ENCODE measurements at regions not wholly inside any gene's neighbourhood (a gene's known extent, or its start where the extent isn't known, plus 50 kb on each side); places are given as distances from the start of the nearest gene placed in this dataset.

GRCh38 chr10:117927332-117927731, 119.4 kb downstream of the RAB11FIP2 start:
- no peak for DNase-seq (ENCODE audit: low read depth)
- no peak overlapping the region for H3K4me3 ChIP-seq (ENCODE audit: low read length)
- TF ChIP-seq CTCF (conservative IDR thresholded peaks at IDR 0.05; ENCODE audit: low read depth, low read length), result no peak

GRCh38 chr10:117927871-117928270, 118.9 kb downstream of the RAB11FIP2 start:
- H3K4me3 ChIP-seq (ENCODE audit: low read length), result no peak overlapping the region
- no peak for TF ChIP-seq CTCF (conservative IDR thresholded peaks at IDR 0.05; ENCODE audit: low read depth, low read length)
- no peak for DNase-seq (ENCODE audit: low read depth)

- DNase-seq (ENCODE audit: low read depth), result no peak
These were observed 118.5 kb downstream of the RAB11FIP2 start for GRCh38 chr10:117928281-117928680.

GRCh38 chr10:117928741-117929140, 118.0 kb downstream of the RAB11FIP2 start:
- DNase-seq (ENCODE audit: low read depth), result peak; percentile 51

More at GRCh38 chr10:117928281-117928680, 118.5 kb downstream of the RAB11FIP2 start:
- no peak overlapping the region for H3K4me3 ChIP-seq (ENCODE audit: low read length)
- no peak for TF ChIP-seq CTCF (conservative IDR thresholded peaks at IDR 0.05; ENCODE audit: low read depth, low read length)

GRCh38 chr10:117929327-117930067, 117.2 kb downstream of the RAB11FIP2 start:
- peak; percentile 24 for TF ChIP-seq CTCF (conservative IDR thresholded peaks at IDR 0.05; ENCODE audit: low read depth, low read length)
- H3K4me3 ChIP-seq (ENCODE audit: low read length), result no peak overlapping the region
- no peak for DNase-seq (ENCODE audit: low read depth)

More at GRCh38 chr10:117928741-117929140, 118.0 kb downstream of the RAB11FIP2 start:
- no peak overlapping the region for H3K4me3 ChIP-seq (ENCODE audit: low read length)
- no peak for TF ChIP-seq CTCF (conservative IDR thresholded peaks at IDR 0.05; ENCODE audit: low read depth, low read length)

- no peak for TF ChIP-seq CTCF (conservative IDR thresholded peaks at IDR 0.05; ENCODE audit: low read depth, low read length)
These were observed 115.7 kb downstream of the RAB11FIP2 start for GRCh38 chr10:117931078-117931477.

GRCh38 chr10:117933036-117933435, 113.7 kb downstream of the RAB11FIP2 start:
- no peak for TF ChIP-seq CTCF (conservative IDR thresholded peaks at IDR 0.05; ENCODE audit: low read depth, low read length)
- no peak for DNase-seq (ENCODE audit: low read depth)
- H3K4me3 ChIP-seq (ENCODE audit: low read length), result no peak overlapping the region

More at GRCh38 chr10:117931078-117931477, 115.7 kb downstream of the RAB11FIP2 start:
- no peak for DNase-seq (ENCODE audit: low read depth)
- H3K4me3 ChIP-seq (ENCODE audit: low read length), result no peak overlapping the region

Measured in retinal pigment epithelial cell (primary cell).